Nephron (organoid): ENCODE measurements at regions not wholly inside any gene's neighbourhood (a gene's known extent, or its start where the extent isn't known, plus 50 kb on each side); places are given as distances from the start of the nearest gene placed in this dataset.
A peak's percentile ranks its signal among the peaks of the same experiment; 100 is the strongest.
"Not testable (repeated sequence)": the region's sequence is repeated elsewhere in the genome, so short reads cannot be mapped to it uniquely, and the experiment has no call there.

Experiments
- H3K27ac Mint-ChIP-seq, 3 experiments: 2 replicates each; pipeline ENCODE4 v1.8.0; 2020; ENCODE audit warnings: mixed read lengths in 3 of 3, mild to moderate bottlenecking in 2 of 3, moderate library complexity in 1 of 3
- H3K27me3 Mint-ChIP-seq: 2 replicates; pipeline ENCODE4 v1.8.0; 2021; ENCODE audit warnings: low read depth, mild to moderate bottlenecking, moderate library complexity, mixed read lengths
- H3K36me3 Mint-ChIP-seq: 2 replicates; pipeline ENCODE4 v1.8.0; 2020; ENCODE audit warnings: low read depth, mixed read lengths
- H3K4me1 Mint-ChIP-seq: 2 replicates; pipeline ENCODE4 v1.8.0; 2020; ENCODE audit warnings: mixed read lengths
- H3K4me3 Mint-ChIP-seq, 3 experiments: 2 replicates each; pipeline ENCODE4 v1.8.0; 2020; ENCODE audit warnings: mild to moderate bottlenecking in 3 of 3, mixed read lengths in 3 of 3, moderate library complexity in 2 of 3
- H3K9me3 Mint-ChIP-seq: 2 replicates; pipeline ENCODE4 v1.8.0; 2020; ENCODE audit warnings: mixed read lengths
- CTCF ChIP-seq, 3 experiments: fragments of 200-600 bp; sonication (generic); IDR thresholded peaks; one replicate each; pipeline ENCODE4 v1.5.0; 2021; ENCODE audit warnings: antibody characterized with exemption in 3 of 3; ENCODE audit not compliant: unreplicated experiment in 3 of 3

- Mint-ChIP-seq H3K27ac (peak overlapping the region in 1 of 3 experiments; percentile 51), H3K4me3 (no peak overlapping the region), H3K4me1 (peaks cover 30% of the 10 kb centered on the region), H3K9me3 (no peaks in the 10 kb centered on the region), H3K27me3 (peaks cover 12% of the 10 kb centered on the region), H3K36me3 (peaks cover 3% of the 10 kb centered on the region)
- no peak for TF ChIP-seq CTCF (IDR thresholded peaks at IDR 0.05; ENCODE audit: unreplicated experiment in 3 of 3)
These were observed 113.5 kb upstream of the ZNF236 start for GRCh38 chr18:76708722-76709353.

GRCh38 chr18:76708071-76708721 is 114.2 kb upstream of the ZNF236 start:
- Mint-ChIP-seq H3K4me3 (no peak overlapping the region), H3K36me3 (peaks cover 3% of the 10 kb centered on the region), H3K9me3 (no peaks in the 10 kb centered on the region), H3K27ac (peak overlapping the region; percentile 76 to 94 (median 90)), H3K27me3 (peaks cover 11% of the 10 kb centered on the region), H3K4me1 (peaks cover 30% of the 10 kb centered on the region)
- TF ChIP-seq CTCF (IDR thresholded peaks at IDR 0.05; ENCODE audit: unreplicated experiment in 3 of 3) = no peak

GRCh38 chr18:76707534-76707933 is 114.8 kb upstream of the ZNF236 start:
- no peaks in the 10 kb centered on the region for H3K9me3 Mint-ChIP-seq
- TF ChIP-seq CTCF (IDR thresholded peaks at IDR 0.05; ENCODE audit: unreplicated experiment in 3 of 3) = no peak

GRCh38 chr18:76704589-76704988 is 117.8 kb upstream of the ZNF236 start:
- H3K27me3 Mint-ChIP-seq, H3K36me3 Mint-ChIP-seq, H3K27ac Mint-ChIP-seq, H3K4me3 Mint-ChIP-seq, H3K9me3 Mint-ChIP-seq: not testable (repeated sequence)
- peaks cover 17% of the 10 kb centered on the region for H3K4me1 Mint-ChIP-seq

More at GRCh38 chr18:76707534-76707933, 114.8 kb upstream of the ZNF236 start:
- Mint-ChIP-seq H3K27me3 (peaks cover 7% of the 10 kb centered on the region), H3K27ac (peak overlapping the region; percentile 76 to 94 (median 90)), H3K36me3 (no peaks in the 10 kb centered on the region), H3K4me1 (peaks cover 25% of the 10 kb centered on the region), H3K4me3 (no peak overlapping the region)

GRCh38 chr18:76699923-76700322 is 122.4 kb upstream of the ZNF236 start:
- no peak for TF ChIP-seq CTCF (IDR thresholded peaks at IDR 0.05; ENCODE audit: unreplicated experiment in 3 of 3)
- H3K4me1 Mint-ChIP-seq = peaks cover 21% of the 10 kb centered on the region
- no peak overlapping the region for H3K27ac Mint-ChIP-seq
- no peak overlapping the region for H3K4me3 Mint-ChIP-seq
- H3K9me3 Mint-ChIP-seq = no peaks in the 10 kb centered on the region
- peaks cover 4% of the 10 kb centered on the region for H3K27me3 Mint-ChIP-seq
- H3K36me3 Mint-ChIP-seq = no peaks in the 10 kb centered on the region

- TF ChIP-seq CTCF (IDR thresholded peaks at IDR 0.05; ENCODE audit: unreplicated experiment in 3 of 3) = no peak
- Mint-ChIP-seq H3K27ac (peak overlapping the region; percentile 93 to 96 (median 94)), H3K27me3 (peaks cover 4% of the 10 kb centered on the region), H3K36me3 (no peaks in the 10 kb centered on the region), H3K4me1 (peaks cover 21% of the 10 kb centered on the region), H3K4me3 (peak overlapping the region; percentile 77 to 84 (median 80)), H3K9me3 (no peaks in the 10 kb centered on the region)
These were observed 124.9 kb upstream of the ZNF236 start for GRCh38 chr18:76697441-76697901.
